ENCODE measurements at regions not wholly inside any gene's neighbourhood (a gene's known extent, or its start where the extent isn't known, plus 50 kb on each side); places are given as distances from the start of the nearest gene placed in this dataset.

DNA sequence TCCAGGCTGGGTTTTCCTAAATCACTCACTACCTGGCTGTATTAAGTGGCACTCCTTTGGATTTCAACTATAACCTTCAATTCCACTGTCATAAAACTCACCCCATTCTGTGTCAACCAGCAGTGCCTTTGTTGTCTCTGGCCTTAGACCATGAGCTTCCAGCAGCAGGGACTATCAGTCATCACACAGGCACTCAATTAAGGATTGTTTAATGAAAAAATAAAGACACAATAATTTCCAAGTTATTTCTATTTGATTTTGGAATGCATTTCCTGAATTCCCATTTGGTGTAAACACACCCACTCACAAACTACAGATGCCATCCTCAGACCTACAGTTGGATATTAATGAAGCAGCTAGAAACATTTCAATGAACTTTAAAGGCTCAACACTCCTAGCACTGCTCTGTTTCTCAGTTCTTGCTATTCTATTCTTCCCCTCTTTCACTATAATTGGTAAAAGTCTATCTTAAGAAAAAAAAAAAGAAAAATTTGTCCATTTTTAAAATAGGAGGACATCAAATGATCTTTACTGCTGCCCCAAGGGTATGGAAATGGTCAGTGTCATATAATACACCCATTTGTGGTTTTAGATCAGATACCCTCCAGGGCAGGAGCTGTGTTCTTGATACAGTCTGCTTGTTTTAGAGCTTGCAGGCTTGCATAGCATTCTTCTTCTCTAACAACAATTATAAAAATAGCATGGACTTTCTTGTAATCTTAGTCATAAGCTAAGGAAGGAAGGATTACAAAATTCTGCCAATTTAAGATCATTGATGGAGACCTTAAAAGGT is 156.4 kb downstream of the PTGER3 start:
- DNase-seq (ENCODE audit: low read depth): peak; percentile 67

GRCh38 chr1:70892140-70892539 is 155.5 kb downstream of the PTGER3 start:
- DNase-seq (ENCODE audit: low read depth): no peak

- no peak for DNase-seq (ENCODE audit: low read depth)
Observed at GRCh38 chr1:70892930-70893329, 154.7 kb downstream of the PTGER3 start.

DNA sequence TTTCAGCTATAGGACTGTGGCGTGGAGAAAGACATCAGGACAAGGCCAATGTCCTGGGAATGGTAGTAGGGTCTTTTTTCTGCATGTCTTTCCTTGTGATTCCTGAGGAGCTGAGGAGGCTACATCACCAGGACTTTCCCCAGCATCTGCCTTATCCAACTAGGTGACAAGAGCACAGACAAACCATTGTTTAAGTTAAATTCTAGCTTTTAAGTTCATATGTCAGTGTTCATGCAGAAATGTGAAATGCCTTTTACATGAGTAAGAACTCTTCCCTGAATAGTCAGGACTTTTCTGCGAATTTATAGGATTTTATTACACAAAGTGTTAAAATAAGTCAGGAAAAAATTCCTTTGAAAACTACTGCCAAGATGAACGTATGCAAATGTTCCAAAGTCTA is 154.2 kb downstream of the PTGER3 start:
- DNase-seq (ENCODE audit: low read depth): no peak

DNA sequence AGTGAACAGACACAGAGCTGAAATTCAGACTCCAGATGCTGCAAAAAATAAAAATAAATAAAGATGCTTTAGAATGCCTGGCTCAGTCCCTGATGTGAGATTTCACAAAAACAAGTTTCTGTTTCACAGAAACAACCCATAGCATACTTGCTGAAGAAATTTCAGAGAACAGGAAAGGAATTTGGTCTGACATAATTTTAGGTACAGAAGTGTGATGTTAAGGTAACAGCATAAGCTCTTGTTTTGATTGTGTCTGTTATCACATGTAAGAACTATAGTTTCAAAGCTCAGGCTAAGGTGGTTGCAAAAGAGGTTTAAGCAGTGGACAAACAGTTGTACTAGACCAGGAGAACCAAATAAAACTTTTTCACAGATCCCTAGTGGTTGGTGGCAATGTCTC is 152.1 kb downstream of the PTGER3 start:
- DNase-seq (ENCODE audit: low read depth): no peak

- peak; percentile 25 for DNase-seq (ENCODE audit: low read depth)
Observed at GRCh38 chr1:70896224-70896623, 151.4 kb downstream of the PTGER3 start.

DNA sequence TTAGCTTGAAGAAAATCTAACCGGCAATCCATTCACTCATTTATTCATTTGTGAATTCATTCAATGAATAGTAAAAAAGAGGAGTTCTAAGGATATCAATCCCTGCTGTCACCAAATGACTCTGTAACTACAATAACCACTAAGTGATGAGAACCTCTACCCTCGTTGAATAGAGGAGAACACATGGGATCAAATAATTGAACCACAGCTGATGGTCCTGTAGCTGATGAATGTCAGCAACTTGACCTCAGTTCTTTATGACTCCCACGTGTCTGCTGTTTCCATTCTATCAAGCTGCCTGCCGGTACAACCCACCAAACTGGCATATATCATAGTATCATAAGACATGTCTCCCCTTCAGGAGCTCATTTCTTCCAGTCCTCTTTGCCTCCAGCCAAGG is 150.3 kb downstream of the PTGER3 start:
- no peak for DNase-seq (ENCODE audit: low read depth)

DNA sequence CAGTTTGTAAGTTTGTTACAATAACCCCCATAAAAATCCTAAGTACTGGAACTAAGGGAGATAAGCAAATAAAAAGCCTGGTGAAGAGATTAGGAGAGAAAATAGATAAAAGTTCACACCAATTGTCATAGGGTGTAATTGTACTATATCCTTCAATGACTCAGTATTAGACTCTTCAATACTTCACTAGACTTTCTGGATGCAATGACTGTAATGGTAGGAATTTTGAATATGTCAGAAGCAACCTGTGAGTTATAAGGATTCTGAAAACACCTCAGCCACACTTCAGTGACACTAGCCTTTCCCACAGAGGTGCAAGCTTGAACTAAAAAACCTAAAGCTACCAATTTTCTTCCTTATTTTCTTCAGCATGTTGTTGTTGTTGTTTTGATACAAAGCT is 147.9 kb downstream of the PTGER3 start:
- peak; percentile 18 for DNase-seq (ENCODE audit: low read depth)

GRCh38 chr1:70902211-70902610 is 145.4 kb downstream of the PTGER3 start:
- peak; percentile 17 for DNase-seq (ENCODE audit: low read depth)

- no peak for DNase-seq (ENCODE audit: low read depth)
Observed at GRCh38 chr1:70906800-70907199, 140.8 kb downstream of the PTGER3 start.

DNA sequence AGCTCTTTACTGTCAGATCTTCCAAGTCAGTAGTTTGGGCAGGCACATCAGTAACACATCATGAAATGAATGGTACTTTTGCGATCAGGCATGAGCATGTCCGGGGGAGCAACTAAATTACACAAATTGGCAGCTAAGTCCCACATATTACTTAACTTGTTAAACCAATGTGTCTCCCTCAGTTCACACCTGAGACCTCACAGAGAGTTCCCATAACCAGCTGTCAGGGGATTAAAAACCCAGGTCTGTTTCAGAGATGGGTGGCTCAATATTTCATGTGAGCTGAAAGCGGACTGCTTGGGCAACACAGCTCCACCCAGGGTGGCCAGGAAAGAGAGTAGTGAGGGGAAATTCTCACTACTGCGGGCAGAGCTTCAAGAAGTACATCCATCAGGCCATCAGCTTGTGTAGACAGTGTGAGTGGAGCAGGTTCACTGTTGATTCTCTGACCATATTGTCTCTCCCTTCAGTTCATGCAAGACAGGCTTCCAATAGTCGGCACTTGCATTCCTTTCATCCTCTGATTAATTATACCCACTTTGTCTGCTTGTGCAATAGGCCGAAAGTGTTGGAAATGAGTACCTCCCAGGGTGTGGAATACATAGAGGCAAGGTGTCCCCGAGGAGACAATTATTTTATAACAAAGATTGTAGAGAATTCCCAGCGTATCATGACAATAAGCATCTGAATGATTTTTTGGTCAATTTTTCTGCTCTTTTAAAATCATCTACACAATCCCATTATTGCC is 139.9 kb downstream of the PTGER3 start:
- no peak for DNase-seq (ENCODE audit: low read depth)

DNA sequence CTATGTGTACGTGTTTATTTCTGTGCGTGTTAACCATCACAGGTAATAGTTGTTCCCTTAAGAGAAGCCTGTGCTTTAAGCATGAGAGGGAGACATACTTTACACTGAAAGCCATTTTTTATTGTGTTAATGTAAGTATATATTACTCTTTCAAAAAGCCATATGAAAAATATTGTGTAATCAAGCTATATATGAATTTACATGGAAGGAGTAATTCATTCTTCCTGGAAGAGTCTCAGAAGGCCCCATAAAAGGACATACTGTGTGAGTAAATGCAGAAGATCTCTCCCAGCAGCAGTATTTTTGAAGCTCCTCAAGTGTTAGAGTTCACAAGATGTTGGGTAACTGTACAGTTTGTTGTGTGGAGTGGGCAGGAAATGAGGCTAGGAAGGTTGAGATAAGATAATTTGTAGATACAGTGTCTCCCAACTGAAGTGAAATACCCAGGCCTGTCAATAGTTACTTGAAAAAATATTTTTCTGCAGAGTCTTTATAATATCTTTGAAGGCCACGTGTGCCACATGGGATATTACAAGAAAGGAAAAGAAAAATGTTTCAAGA is 138.3 kb downstream of the PTGER3 start:
- no peak for DNase-seq (ENCODE audit: low read depth)

DNA sequence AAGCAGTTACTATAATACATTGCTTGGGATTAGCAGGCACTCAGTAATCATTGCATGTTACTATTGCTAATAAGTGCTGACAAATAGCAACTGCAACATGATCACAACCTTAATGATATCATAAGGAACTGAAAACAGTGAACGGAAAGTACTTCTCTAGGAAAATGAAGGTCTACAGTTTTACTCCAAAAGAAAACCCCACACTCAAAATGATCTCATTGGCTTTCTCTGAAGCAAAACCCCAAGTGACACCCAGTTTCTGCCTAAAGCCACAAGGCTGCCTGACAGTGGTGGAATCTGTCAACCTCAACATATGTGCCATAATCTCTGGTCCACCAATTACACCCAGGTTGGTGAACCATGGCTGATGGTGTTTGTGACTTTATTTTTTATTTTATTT is 137.6 kb downstream of the PTGER3 start:
- DNase-seq (ENCODE audit: low read depth): no peak

GRCh38 chr1:70911861-70912260 is 135.8 kb downstream of the PTGER3 start:
- no peak for DNase-seq (ENCODE audit: low read depth)

DNA sequence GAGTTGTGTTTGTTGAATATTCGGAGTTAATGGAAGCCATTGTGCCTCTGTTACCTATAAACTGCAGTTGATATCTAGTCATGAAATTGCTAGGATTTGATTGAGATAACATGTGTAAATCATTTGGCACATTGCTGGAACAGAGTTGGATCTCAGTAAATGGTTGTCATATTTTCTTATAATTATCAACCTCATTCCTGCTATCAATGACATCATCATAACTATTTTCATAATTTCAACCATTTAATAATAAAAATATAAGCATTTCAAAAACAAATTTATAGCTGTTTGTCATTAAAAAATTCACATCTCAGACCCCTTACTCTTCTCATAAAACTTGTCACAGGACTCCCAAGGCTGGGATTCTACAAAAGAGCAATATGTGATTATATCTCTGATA is 133.4 kb downstream of the PTGER3 start:
- no peak for DNase-seq (ENCODE audit: low read depth)

DNA sequence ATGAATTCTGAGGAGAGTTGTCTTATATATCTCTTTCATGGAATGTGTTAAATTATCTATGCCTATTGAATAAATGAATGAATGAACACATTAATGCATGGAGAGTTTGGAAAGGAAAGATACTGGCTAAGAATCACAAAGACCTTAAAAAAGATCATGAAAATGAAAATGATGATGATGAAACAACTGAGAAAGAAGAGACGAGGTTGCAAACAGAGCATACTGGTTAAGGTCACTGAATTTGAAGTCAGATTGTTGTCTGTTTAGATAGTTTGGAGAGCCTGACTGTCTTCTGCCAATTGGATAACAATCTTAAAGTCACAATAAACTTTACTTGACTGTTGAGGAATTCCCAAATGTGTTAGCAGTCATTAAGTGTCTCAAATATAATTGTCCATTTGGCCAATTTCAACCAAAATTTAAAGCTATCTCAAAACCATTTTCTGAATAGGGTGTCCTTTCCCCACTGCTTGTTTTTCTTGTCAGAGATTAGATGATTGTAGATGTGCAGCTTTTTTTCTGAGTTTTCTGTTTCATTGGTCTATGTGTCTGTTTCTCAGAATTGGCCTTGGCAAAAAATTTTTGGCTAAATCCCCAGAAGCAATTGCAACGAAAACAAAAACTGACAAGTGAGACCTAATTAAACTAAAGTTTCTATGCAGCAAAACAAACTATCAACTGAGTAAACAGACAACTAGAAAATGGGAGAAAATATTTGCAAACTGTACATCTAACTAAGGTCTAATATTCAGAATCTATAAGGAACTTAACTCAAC is 132.2 kb downstream of the PTGER3 start:
- DNase-seq (ENCODE audit: low read depth): no peak

- DNase-seq (ENCODE audit: low read depth): peak; percentile 15
Observed at GRCh38 chr1:70916034-70916427, 131.6 kb downstream of the PTGER3 start.

DNA sequence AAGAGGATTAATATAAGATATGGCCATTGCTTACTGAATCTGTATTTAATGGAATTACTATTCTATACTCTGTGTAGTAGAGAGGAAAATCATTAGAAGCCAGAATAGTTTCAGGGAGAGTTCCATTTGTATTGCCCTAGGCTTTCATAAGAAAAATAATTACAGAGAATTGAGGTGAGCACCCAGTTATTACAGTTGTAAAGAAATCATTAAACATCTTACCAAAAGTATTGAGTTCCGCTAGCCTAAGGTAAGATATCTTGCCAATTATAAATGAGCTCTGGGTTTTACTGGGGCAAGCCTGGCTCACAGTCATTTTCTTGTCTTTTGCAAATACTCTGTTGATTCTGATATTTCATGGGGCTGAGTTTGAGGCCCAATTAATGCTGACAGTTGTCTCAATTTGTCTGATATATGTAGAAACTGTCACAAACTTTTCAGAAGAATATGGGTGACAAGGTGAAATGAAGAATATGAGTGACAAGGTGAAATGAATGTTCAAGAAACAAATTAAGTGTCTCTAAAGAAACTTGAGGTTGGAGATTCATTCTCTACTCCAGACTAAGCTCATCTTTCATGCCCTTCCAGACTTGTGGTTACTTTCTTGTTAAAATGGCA is 127.8 kb downstream of the PTGER3 start:
- no peak for DNase-seq (ENCODE audit: low read depth)

Measured in M059J (cell line).